ENCODE measurements at regions not wholly inside any gene's neighbourhood (a gene's known extent, or its start where the extent isn't known, plus 50 kb on each side); places are given as distances from the start of the nearest gene placed in this dataset.

- TF ChIP-seq SP1 (IDR thresholded peaks at IDR 0.05) (no peak), FOXA1 (IDR thresholded peaks at IDR 0.05) (no peak), NFRKB (IDR thresholded peaks at IDR 0.05) (no peak), BHLHE40 (IDR thresholded peaks at IDR 0.05; ENCODE audit: borderline replicate concordance) (no peak), TARDBP (IDR thresholded peaks at IDR 0.05) (no peak), FOXM1 (IDR thresholded peaks at IDR 0.05; ENCODE audit: borderline replicate concordance) (no peak), ELF4 (IDR thresholded peaks at IDR 0.05) (no peak), CTBP1 (IDR thresholded peaks at IDR 0.05; ENCODE audit: borderline replicate concordance) (no peak), LEF1 (IDR thresholded peaks at IDR 0.05; ENCODE audit: borderline replicate concordance) (no peak), ZNF384 (IDR thresholded peaks at IDR 0.05) (no peak), SUZ12 (IDR thresholded peaks at IDR 0.05) (no peak)
- TF ChIP-seq, protein P1, sequence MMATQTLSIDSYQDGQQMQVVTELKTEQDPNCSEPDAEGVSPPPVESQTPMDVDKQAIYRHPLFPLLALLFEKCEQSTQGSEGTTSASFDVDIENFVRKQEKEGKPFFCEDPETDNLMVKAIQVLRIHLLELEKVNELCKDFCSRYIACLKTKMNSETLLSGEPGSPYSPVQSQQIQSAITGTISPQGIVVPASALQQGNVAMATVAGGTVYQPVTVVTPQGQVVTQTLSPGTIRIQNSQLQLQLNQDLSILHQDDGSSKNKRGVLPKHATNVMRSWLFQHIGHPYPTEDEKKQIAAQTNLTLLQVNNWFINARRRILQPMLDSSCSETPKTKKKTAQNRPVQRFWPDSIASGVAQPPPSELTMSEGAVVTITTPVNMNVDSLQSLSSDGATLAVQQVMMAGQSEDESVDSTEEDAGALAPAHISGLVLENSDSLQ (IDR thresholded peaks at IDR 0.05), result no peak
These were observed 160.5 kb downstream of the PAH start for GRCh38 chr12:102756530-102756929.
